ENCODE measurements at regions not wholly inside any gene's neighbourhood (a gene's known extent, or its start where the extent isn't known, plus 50 kb on each side); places are given as distances from the start of the nearest gene placed in this dataset.

- TF ChIP-seq ZNF274 (IDR thresholded peaks at IDR 0.05; ENCODE audit: low read depth, low read length): no peak
- TF ChIP-seq SUZ12 (IDR thresholded peaks at IDR 0.05; ENCODE audit: extremely low read depth, insufficient read depth, insufficient read length): no peak
- TF ChIP-seq YY1 (IDR thresholded peaks at IDR 0.05; ENCODE audit: insufficient read depth, insufficient read length): no peak
Measured at GRCh38 chr6:147700436-147701209, 192.1 kb downstream of the SAMD5 start.

Data from NT2/D1 (cell line).